Endodermal cell (in vitro differentiated cells): ENCODE measurements at regions not wholly inside any gene's neighbourhood (a gene's known extent, or its start where the extent isn't known, plus 50 kb on each side); places are given as distances from the start of the nearest gene placed in this dataset.

Experiments used
- DNase-seq: peaks from one replicate; pipeline ENCODE4 v3.0.0-alpha.2; 2017
- H3K27ac ChIP-seq: 2 replicates; pipeline ENCODE4 v1.5.1; 2013; ENCODE audit warnings: mild to moderate bottlenecking, low read depth, low read length, moderate library complexity
- H3K27me3 ChIP-seq: 2 replicates; pipeline ENCODE4 v1.6.1; 2013; ENCODE audit warnings: mild to moderate bottlenecking, low read length, moderate library complexity; ENCODE audit not compliant: insufficient read depth, control insufficient read depth, poor library complexity, severe bottlenecking
- H3K36me3 ChIP-seq: 2 replicates; pipeline ENCODE4 v1.7.0; 2013; ENCODE audit warnings: mild to moderate bottlenecking, low read length, moderate library complexity; ENCODE audit not compliant: control insufficient read depth, insufficient read depth
- H3K4me1 ChIP-seq: one replicate; pipeline ENCODE4 v1.7.0; 2013; ENCODE audit warnings: low read length; ENCODE audit not compliant: control insufficient read depth, insufficient read depth
- H3K4me3 ChIP-seq: 2 replicates; pipeline ENCODE4 v1.5.1; 2013; ENCODE audit warnings: mild to moderate bottlenecking, low read length, moderate library complexity
- H3K9ac ChIP-seq: 2 replicates; pipeline ENCODE4 v1.6.1; 2013; ENCODE audit warnings: mild to moderate bottlenecking, low read length, moderate library complexity; ENCODE audit not compliant: poor library complexity, severe bottlenecking; ENCODE audit errors: extremely low read depth
- H3K9me3 ChIP-seq: 2 replicates; pipeline ENCODE4 v1.6.1; 2013; ENCODE audit warnings: mild to moderate bottlenecking, low read length, moderate library complexity; ENCODE audit not compliant: control insufficient read depth
- H3K27ac Mint-ChIP-seq: 2 replicates; pipeline ENCODE4 v1.8.0; 2020; ENCODE audit warnings: mixed read lengths
- H3K27me3 Mint-ChIP-seq: 2 replicates; pipeline ENCODE4 v1.8.0; 2021; ENCODE audit warnings: mild to moderate bottlenecking, mixed read lengths; ENCODE audit not compliant: insufficient read depth
- H3K36me3 Mint-ChIP-seq: 2 replicates; pipeline ENCODE4 v1.8.0; 2020; ENCODE audit warnings: low read depth, mixed read lengths
- H3K4me1 Mint-ChIP-seq: 2 replicates; pipeline ENCODE4 v1.8.0; 2020; ENCODE audit warnings: mixed read lengths
- H3K4me3 Mint-ChIP-seq: 2 replicates; pipeline ENCODE4 v1.8.0; 2020; ENCODE audit warnings: mild to moderate bottlenecking, moderate library complexity, mixed read lengths
- H3K9me3 Mint-ChIP-seq: 2 replicates; pipeline ENCODE4 v1.8.0; 2020; ENCODE audit warnings: mild to moderate bottlenecking, mixed read lengths
- WGBS, 2 experiments: methylation state at CpG; one replicate each; pipeline versions ENCODE4 v1.1.5 to v1.1.7; 2013; ENCODE audit warnings: missing lambda C conversion rate in 2 of 2, mixed read lengths in 1 of 2; ENCODE audit not compliant: insufficient coverage in 1 of 2, insufficient read length in 1 of 2; 5-methylcytosine and 5-hydroxymethylcytosine counted together
- TF ChIP-seq, protein P1 (sequence below): fragments of 200-600 bp; sonication (generic); conservative IDR thresholded peaks from 2 replicates; pipeline ENCODE4 v1.5.0; 2021; ENCODE audit warnings: antibody characterized with exemption, mild to moderate bottlenecking

DNA sequence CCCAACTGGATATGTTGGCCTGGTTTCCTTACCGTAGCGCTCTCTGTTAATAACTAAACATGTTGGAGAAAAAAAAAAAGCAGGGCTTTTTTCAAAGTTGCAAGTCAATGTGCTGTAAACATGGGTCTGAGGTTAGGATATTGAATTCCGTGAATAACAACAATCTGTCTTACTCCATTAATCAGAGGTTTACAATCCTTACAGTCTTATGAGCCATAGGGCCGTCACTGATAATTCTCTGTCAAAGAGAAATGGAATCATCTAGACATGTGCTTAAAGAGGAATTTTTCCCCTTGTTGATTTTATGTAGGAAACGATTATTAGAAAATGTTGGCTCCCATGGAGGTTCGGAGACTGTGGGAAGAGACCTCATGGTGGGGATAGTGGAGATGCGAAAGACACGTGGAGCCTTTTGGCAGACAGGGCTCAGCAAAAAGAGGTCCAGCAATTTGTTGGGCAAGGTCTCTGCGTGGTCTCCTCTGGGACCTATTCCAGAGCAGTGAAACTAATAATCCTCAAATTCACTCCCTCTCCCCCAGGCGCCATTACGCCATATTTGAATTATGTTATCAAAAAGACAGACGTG lies 83.5 kb upstream of the CLDN14 start:
- no peak overlapping the region for H3K4me3 ChIP-seq
- Mint-ChIP-seq H3K9me3 (peaks cover 6% of the 10 kb centered on the region), H3K4me1 (no peaks in the 10 kb centered on the region), H3K4me3 (no peak overlapping the region), H3K36me3 (no peaks in the 10 kb centered on the region), H3K27me3 (peaks cover 4% of the 10 kb centered on the region), H3K27ac (no peak overlapping the region)
- H3K27ac ChIP-seq = no peak overlapping the region
- peaks cover 10% of the 10 kb centered on the region for H3K9me3 ChIP-seq
- no peaks in the 10 kb centered on the region for H3K36me3 ChIP-seq
- H3K27me3 ChIP-seq = no peaks in the 10 kb centered on the region
- no peaks in the 10 kb centered on the region for H3K4me1 ChIP-seq
- no peak overlapping the region for H3K9ac ChIP-seq
- TF ChIP-seq, protein P1, sequence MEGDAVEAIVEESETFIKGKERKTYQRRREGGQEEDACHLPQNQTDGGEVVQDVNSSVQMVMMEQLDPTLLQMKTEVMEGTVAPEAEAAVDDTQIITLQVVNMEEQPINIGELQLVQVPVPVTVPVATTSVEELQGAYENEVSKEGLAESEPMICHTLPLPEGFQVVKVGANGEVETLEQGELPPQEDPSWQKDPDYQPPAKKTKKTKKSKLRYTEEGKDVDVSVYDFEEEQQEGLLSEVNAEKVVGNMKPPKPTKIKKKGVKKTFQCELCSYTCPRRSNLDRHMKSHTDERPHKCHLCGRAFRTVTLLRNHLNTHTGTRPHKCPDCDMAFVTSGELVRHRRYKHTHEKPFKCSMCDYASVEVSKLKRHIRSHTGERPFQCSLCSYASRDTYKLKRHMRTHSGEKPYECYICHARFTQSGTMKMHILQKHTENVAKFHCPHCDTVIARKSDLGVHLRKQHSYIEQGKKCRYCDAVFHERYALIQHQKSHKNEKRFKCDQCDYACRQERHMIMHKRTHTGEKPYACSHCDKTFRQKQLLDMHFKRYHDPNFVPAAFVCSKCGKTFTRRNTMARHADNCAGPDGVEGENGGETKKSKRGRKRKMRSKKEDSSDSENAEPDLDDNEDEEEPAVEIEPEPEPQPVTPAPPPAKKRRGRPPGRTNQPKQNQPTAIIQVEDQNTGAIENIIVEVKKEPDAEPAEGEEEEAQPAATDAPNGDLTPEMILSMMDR = no peak
- no peak for DNase-seq
- WGBS, 2 experiments = 83 to 84% methylated on average over 9 to 12 of the region's 12 CpGs

GRCh38 chr21:36564647-36565046 lies 84.7 kb upstream of the CLDN14 start:
- peaks cover 6% of the 10 kb centered on the region for H3K9me3 Mint-ChIP-seq
- no peaks in the 10 kb centered on the region for H3K27me3 ChIP-seq
- no peak overlapping the region for H3K9ac ChIP-seq
- no peak overlapping the region for H3K4me3 Mint-ChIP-seq
- no peaks in the 10 kb centered on the region for H3K36me3 Mint-ChIP-seq
- no peaks in the 10 kb centered on the region for H3K4me1 Mint-ChIP-seq
- no peaks in the 10 kb centered on the region for H3K4me1 ChIP-seq
- no peak overlapping the region for H3K4me3 ChIP-seq
- H3K27me3 Mint-ChIP-seq = peaks cover 4% of the 10 kb centered on the region
- WGBS, 2 experiments = 0% methylated on average over 1 of the region's 1 CpG
- H3K27ac ChIP-seq = no peak overlapping the region
- peaks cover 10% of the 10 kb centered on the region for H3K9me3 ChIP-seq
- TF ChIP-seq, protein P1 = no peak
- DNase-seq = no peak
- H3K36me3 ChIP-seq = no peaks in the 10 kb centered on the region
- no peak overlapping the region for H3K27ac Mint-ChIP-seq

DNA sequence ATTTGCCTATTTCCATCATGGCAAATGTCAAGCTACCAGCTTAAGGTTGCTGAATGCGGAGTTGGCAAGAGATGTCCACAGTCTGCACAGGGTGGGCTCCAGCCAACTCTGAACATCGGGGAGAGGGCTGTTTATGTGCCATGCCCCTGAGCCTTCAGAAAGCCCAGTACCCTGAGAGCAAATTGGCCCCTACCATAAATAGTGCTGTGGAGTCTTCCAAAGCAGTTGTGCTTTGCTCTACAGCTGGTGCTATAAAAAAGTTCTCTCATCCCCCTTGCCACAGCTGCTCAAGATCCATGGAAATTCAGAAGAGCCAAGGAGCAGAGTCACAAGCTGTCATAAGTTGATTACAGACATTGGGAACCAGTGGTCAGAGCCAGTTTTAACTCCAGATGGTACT lies 85.6 kb upstream of the CLDN14 start:
- TF ChIP-seq, protein P1 = no peak

More for the DNA sequence above, 85.6 kb upstream of the CLDN14 start:
- peaks cover 5% of the 10 kb centered on the region for H3K27me3 Mint-ChIP-seq
- H3K4me3 Mint-ChIP-seq = no peak overlapping the region
- WGBS, 2 experiments = 91 to 100% methylated on average over 2 of the region's 2 CpGs
- H3K9me3 Mint-ChIP-seq = peaks cover 6% of the 10 kb centered on the region
- Histone ChIP-seq H3K4me1 (no peaks in the 10 kb centered on the region), H3K27me3 (no peaks in the 10 kb centered on the region), H3K4me3 (no peak overlapping the region), H3K9me3 (peaks cover 10% of the 10 kb centered on the region), H3K9ac (no peak overlapping the region), H3K36me3 (no peaks in the 10 kb centered on the region), H3K27ac (no peak overlapping the region)
- H3K27ac Mint-ChIP-seq = no peak overlapping the region
- no peaks in the 10 kb centered on the region for H3K4me1 Mint-ChIP-seq
- DNase-seq = no peak
- H3K36me3 Mint-ChIP-seq = no peaks in the 10 kb centered on the region
